ENCODE measurements at regions not wholly inside any gene's neighbourhood (a gene's known extent, or its start where the extent isn't known, plus 50 kb on each side); places are given as distances from the start of the nearest gene placed in this dataset.

DNA sequence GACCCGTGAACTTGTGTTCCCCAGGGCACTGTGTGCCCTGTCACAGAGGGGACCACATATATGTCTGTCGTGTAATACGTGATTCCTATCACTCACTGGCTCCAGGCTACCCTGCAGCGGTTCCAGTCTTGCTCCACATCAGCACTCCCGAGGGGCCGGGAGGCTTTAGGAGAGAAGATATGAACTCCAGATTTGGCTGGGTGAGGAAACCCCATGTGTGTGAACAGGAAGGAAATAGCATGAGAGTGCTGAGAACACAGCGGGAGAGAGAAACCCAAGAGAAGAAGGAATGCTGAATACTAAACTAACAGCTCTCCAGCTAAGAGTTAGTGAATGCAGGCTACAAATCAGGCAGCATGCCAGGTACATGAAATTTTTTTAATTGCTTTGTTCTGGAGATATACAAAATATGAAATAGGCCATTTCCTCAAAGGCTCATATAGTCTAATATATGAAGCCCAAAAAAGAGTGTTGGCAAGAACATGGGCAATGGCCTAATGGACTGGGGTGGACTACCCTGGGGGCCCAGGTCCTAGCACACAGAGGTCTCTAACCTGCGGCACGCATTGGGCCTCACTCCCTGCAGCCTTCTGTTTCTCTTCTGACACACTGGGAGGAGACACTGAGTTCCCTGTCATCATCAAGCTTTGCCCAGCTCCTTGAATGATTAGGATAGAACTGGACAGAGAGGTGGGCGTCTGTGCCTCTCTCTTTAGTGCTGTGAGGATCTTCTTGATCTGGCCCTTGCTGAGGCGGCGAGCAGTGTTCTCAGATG is 372.8 kb upstream of the RAB6C start:
- no peak overlapping the region for H3K27ac Mint-ChIP-seq

DNA sequence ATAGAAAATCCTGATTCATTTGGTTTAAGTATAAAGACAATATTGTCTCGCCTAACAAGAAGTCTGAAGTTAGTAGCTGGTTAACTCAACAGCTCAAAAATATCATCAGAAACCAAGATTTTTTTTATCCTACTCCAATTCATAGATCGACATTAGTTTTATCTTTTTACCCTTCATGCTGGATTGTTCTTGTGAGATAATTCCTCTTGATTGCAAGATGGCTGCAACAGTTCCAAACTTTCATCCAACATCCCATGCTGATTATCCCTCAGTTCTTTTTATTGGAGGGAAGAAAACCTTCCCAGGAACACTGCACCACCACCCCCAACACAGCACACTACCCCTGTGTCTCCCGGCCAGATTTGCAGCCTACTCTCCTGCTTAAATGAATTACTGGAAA is 370.2 kb upstream of the RAB6C start:
- Mint-ChIP-seq H3K36me3 (no peaks in the 10 kb centered on the region), H3K4me1 (no peaks in the 10 kb centered on the region), H3K27ac (no peak overlapping the region), H3K4me3 (no peak overlapping the region), H3K9me3 (peaks cover 0 to 8% (median 3%) of the 10 kb centered on the region in 6 donors), H3K27me3 (ENCODE audit: low read depth in 3 of 3) (peaks cover 4 to 8% (median 6%) of the 10 kb centered on the region in 3 donors)
- no peak for DNase-seq

More for the DNA sequence above, 372.8 kb upstream of the RAB6C start:
- H3K4me1 Mint-ChIP-seq: no peaks in the 10 kb centered on the region
- H3K36me3 Mint-ChIP-seq: no peaks in the 10 kb centered on the region
- peaks cover 3 to 8% (median 4%) of the 10 kb centered on the region in 3 donors for H3K27me3 Mint-ChIP-seq (ENCODE audit: low read depth in 3 of 3)
- H3K9me3 Mint-ChIP-seq: peaks cover 0 to 7% (median 3%) of the 10 kb centered on the region in 6 donors
- no peak for DNase-seq
- no peak overlapping the region for H3K4me3 Mint-ChIP-seq

DNA sequence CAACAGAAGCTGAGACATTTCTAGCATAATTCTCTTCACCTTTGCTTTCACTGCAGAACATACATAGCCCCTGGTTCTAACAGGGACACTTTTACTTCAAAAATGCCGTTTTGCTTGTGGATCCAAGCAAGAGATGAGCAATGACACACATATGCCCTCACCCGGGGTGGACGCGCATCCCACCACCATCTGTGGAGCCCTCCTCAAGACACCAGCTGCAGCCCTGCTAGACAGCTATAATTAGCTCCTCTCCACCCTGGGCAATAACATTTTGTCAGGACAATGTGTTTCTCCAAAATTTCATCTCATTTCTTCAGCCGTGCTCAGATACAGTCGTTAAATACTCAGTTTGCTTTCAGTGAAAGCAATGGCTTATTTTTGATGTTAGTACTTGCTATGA is 368.7 kb upstream of the RAB6C start:
- Mint-ChIP-seq H3K9me3 (peaks cover 0 to 8% (median 3%) of the 10 kb centered on the region in 6 donors), H3K27me3 (ENCODE audit: low read depth in 3 of 3) (peaks cover 4 to 7% (median 6%) of the 10 kb centered on the region in 3 donors), H3K27ac (no peak overlapping the region), H3K4me1 (no peaks in the 10 kb centered on the region), H3K4me3 (no peak overlapping the region), H3K36me3 (no peaks in the 10 kb centered on the region)
- no peak for DNase-seq

DNA sequence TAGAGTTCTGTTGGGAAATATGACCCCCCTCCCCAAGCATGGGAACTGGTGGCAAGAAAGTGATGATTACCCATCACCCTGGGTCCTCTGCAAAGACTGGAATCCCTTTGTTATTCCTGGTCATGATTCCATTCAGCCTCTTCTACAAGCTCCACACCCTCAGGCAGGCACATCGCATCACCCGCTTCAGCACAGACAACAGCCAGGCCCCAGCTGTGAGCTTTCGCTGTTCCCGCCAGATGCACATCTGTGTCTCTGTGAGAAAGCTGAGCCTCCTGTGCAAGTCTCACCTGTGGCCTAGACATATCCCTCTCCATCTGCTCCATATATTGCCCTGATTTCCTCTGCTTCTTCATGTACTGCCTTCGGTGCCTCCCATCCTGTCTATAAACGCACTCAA is 368.0 kb upstream of the RAB6C start:
- Mint-ChIP-seq H3K4me1 (no peaks in the 10 kb centered on the region), H3K27ac (no peak overlapping the region), H3K4me3 (no peak overlapping the region), H3K27me3 (ENCODE audit: low read depth in 3 of 3) (peaks cover under 1 to 6% (median 1%) of the 10 kb centered on the region in 3 donors), H3K9me3 (peaks cover 0 to 6% (median 2%) of the 10 kb centered on the region in 6 donors), H3K36me3 (no peaks in the 10 kb centered on the region)
- no peak for DNase-seq

DNA sequence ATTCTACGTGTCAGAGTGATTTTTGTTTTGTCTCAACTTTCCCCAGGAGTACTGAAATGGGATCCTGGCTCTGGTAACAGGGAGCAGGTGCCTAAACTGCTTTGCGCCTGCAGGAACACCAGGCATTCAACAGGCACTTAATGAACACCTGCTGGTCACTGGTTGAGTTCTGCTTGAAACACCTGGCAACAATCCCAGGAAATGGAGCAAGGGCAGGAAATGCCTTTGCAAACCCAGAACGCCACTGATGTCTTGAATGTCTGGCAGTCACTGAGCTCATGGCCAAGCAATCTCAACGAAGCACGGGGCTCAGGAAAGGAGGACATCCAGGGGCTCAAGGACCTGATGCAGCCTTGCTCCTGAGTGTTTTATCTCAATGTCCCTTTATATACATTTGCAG is 360.0 kb upstream of the RAB6C start:
- DNase-seq: no peak
- Mint-ChIP-seq H3K4me1 (no peaks in the 10 kb centered on the region), H3K4me3 (no peak overlapping the region), H3K27ac (no peak overlapping the region), H3K27me3 (ENCODE audit: low read depth in 3 of 3) (peaks cover 0 to 4% (median 0%) of the 10 kb centered on the region in 3 donors), H3K9me3 (peaks cover 0 to 2% (median under 1%) of the 10 kb centered on the region in 6 donors), H3K36me3 (no peaks in the 10 kb centered on the region)

DNA sequence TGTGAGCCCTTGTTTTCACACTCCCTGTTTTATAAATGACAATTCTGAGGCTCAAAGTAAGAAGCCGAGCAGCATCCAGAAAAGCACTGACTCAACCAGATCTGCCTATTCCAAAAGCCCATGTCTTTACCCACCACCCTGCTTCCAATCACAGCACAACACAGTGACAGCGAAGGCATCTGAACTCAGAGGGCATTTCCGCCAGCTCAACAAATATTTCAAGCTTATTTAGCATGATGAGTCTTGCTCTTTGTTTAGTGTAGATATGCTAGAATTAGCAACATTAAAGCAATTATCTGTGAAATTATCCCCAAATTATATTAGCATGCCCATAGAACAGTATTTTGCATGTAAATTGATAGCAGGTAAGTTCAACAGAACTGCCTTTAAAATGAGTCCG is 359.1 kb upstream of the RAB6C start:
- no peak overlapping the region for H3K27ac Mint-ChIP-seq
- H3K27me3 Mint-ChIP-seq (ENCODE audit: low read depth in 3 of 3): peaks cover 0 to 4% (median 0%) of the 10 kb centered on the region in 3 donors
- no peak overlapping the region for H3K4me3 Mint-ChIP-seq
- peaks cover 0 to 2% (median 0%) of the 10 kb centered on the region in 6 donors for H3K9me3 Mint-ChIP-seq
- no peaks in the 10 kb centered on the region for H3K36me3 Mint-ChIP-seq
- H3K4me1 Mint-ChIP-seq: no peaks in the 10 kb centered on the region
- DNase-seq: no peak

DNA sequence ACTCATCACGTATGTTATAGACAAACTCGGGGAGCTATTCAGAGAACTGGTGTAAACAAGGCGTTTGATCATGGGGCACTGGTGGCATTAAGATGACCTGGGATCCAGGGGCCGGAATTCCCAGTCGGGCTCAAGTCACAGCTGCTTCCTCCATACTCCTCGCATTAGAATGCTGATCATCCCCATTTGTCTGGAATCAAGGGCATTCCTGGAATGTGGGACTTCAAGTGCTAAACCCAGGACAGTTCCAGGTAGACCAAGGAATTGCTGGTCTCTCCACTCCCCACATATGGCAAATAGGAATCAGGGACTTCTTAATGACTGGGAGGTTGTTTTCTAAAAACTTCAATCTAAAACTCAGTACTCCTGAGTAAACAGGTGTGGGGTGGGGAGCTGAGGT is 355.7 kb upstream of the RAB6C start:
- Mint-ChIP-seq H3K4me1 (no peaks in the 10 kb centered on the region), H3K27ac (no peak overlapping the region), H3K4me3 (no peak overlapping the region), H3K27me3 (ENCODE audit: low read depth in 3 of 3) (peaks cover 0 to 4% (median 0%) of the 10 kb centered on the region in 3 donors), H3K9me3 (peaks cover 0 to 7% (median 0%) of the 10 kb centered on the region in 6 donors), H3K36me3 (no peaks in the 10 kb centered on the region)
- DNase-seq: no peak

DNA sequence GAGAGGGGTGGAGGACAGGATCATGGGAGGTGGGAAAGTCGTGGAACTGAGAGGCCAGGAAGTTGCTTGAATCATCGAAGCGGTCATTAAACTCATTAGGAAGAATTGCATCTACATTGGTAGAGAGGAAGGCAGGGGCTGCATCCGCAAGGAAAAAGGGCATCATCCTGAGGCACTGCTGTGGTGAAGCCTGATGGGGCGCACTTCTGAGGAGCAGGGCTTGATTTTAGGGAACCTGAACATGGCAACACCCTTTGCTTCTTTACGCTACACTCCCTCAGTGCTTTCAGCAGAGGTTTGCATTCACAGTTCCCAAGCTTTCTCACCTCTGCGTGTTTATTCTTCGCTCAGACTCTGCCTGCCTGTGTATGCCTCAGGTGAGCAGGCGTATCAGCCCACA is 352.0 kb upstream of the RAB6C start:
- no peak for DNase-seq
- H3K27me3 Mint-ChIP-seq (ENCODE audit: low read depth in 3 of 3): peaks cover 0 to 2% (median 0%) of the 10 kb centered on the region in 3 donors
- no peak overlapping the region for H3K27ac Mint-ChIP-seq
- H3K9me3 Mint-ChIP-seq: peaks cover 0 to 8% (median 0%) of the 10 kb centered on the region in 6 donors
- no peaks in the 10 kb centered on the region for H3K4me1 Mint-ChIP-seq
- no peak overlapping the region for H3K4me3 Mint-ChIP-seq
- H3K36me3 Mint-ChIP-seq: no peaks in the 10 kb centered on the region

DNA sequence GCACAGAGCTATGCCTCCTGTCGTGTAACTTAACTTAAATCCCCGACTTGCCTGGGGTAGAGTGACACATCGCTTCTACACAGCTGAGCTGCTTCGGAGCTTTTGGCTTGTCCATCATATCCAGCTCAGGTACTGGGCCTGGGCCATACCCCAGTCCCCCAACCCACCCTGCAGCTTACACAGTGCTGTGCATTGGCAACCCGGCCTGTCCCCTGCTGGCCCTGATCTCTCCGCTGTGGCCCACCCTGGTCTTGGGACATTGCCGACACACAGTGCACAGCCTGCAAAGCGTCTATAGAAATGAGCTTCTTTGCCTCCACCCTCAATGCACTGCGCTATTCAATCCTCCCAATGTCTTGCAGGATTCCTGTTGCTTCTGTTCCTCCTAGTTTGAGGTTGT is 342.8 kb upstream of the RAB6C start:
- Mint-ChIP-seq H3K36me3 (no peaks in the 10 kb centered on the region), H3K4me1 (no peaks in the 10 kb centered on the region), H3K27ac (no peak overlapping the region), H3K4me3 (no peak overlapping the region), H3K9me3 (peaks cover 0 to 4% (median 0%) of the 10 kb centered on the region in 6 donors), H3K27me3 (ENCODE audit: low read depth in 3 of 3) (peaks cover 4 to 5% (median 4%) of the 10 kb centered on the region in 3 donors)
- no peak for DNase-seq

DNA sequence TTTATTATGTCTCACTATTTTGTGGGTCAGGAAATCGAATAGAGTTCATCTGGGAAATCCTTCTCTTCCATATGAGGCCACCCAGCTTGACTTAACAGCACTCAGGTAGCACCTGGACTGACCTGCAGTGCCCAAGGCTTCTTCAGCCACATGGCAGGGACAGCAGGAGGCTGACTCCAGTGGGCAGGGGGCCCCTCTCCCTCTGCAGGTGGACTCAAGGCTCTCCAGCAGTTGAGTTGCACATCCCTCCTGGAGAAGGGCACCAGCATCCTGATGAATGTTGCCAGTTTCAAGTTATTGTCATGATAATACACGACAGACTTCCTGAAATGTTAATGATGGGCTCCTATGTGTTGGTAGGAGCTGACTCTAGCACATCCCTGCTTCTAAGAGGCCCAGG is 338.1 kb upstream of the RAB6C start:
- Mint-ChIP-seq H3K27ac (no peak overlapping the region), H3K27me3 (ENCODE audit: low read depth in 3 of 3) (peaks cover 4 to 5% (median 5%) of the 10 kb centered on the region in 3 donors), H3K4me3 (no peak overlapping the region), H3K4me1 (no peaks in the 10 kb centered on the region), H3K9me3 (peaks cover 0 to 4% (median 0%) of the 10 kb centered on the region in 6 donors), H3K36me3 (no peaks in the 10 kb centered on the region)
- DNase-seq: no peak

DNA sequence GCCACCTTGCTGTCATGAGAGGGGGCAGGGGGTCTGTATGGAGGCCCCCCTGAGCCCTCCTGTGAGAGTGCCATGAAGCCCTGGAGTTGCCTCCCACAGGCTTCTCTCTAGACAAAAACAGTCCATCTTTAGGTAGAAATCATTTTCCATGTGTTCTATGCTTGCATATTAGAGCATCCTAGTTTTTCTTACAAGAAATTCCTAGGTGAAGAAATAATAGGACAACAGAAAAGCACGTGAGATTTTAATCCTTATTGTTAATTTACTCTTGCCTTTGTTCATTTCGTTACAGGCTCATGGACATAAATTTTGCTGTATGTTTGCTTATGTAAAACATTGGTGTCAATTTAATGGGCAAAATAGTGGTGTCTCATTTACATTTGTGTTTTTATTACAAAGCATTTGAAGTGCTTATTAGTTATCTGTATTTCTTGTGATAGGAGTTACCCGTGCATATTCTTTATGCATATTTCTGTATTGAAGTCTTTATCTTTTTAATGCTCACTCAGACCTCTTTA is 336.9 kb upstream of the RAB6C start:
- Mint-ChIP-seq H3K4me3 (no peak overlapping the region), H3K36me3 (no peaks in the 10 kb centered on the region), H3K4me1 (no peaks in the 10 kb centered on the region), H3K27me3 (ENCODE audit: low read depth in 3 of 3) (peaks cover 3 to 5% (median 4%) of the 10 kb centered on the region in 3 donors), H3K9me3 (peaks cover 0 to 3% (median 0%) of the 10 kb centered on the region in 6 donors), H3K27ac (no peak overlapping the region)
- DNase-seq: no peak

DNA sequence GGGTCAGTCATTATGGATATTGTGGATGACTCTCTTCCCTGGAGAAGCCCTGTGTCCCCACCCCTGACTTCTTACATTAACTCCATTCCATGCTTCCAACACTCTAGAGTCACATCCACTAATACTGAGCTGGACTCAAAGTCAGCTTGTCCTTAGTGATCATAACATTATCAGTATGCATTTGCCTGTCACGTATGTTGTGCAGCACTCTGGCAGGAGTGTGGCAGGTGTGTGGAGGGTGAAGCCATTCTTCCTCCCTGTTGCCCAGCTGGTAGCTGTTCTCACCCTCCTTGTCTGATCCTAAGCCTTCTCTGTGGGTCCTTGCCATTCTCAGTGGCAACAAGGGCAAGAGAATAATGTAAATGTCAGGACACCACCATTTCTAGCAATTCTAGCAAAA is 334.1 kb upstream of the RAB6C start:
- H3K4me3 Mint-ChIP-seq: no peak overlapping the region
- no peaks in the 10 kb centered on the region for H3K36me3 Mint-ChIP-seq
- peaks cover 1 to 3% (median 2%) of the 10 kb centered on the region in 3 donors for H3K27me3 Mint-ChIP-seq (ENCODE audit: low read depth in 3 of 3)
- no peaks in the 10 kb centered on the region for H3K4me1 Mint-ChIP-seq
- no peak for DNase-seq
- H3K27ac Mint-ChIP-seq: no peak overlapping the region
- H3K9me3 Mint-ChIP-seq: peaks cover 0 to 2% (median 0%) of the 10 kb centered on the region in 6 donors

DNA sequence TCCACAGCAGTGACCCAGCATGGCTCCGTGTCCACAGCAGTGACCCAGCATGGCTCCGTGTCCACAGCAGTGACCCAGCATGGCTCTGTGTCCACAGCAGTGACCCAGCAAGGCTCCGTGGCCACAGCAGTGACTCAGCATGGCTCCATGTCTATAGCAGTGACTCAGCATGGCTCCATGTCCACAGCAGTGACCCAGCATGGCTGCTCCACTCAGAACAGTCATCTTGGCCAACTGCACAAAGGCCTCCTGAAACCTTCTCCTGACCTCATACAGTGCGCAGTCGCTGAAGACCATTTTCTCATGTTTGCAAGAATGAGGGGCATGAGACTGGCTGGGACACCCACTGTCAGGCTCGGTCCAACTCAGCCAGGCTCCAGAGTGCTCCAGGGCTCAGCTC is 333.4 kb upstream of the RAB6C start:
- H3K36me3 Mint-ChIP-seq: no peaks in the 10 kb centered on the region
- no peak for DNase-seq
- peaks cover 0 to 2% (median 0%) of the 10 kb centered on the region in 6 donors for H3K9me3 Mint-ChIP-seq
- H3K4me3 Mint-ChIP-seq: no peak overlapping the region
- no peak overlapping the region for H3K27ac Mint-ChIP-seq
- peaks cover 1 to 3% (median 2%) of the 10 kb centered on the region in 3 donors for H3K27me3 Mint-ChIP-seq (ENCODE audit: low read depth in 3 of 3)
- H3K4me1 Mint-ChIP-seq: no peaks in the 10 kb centered on the region

DNA sequence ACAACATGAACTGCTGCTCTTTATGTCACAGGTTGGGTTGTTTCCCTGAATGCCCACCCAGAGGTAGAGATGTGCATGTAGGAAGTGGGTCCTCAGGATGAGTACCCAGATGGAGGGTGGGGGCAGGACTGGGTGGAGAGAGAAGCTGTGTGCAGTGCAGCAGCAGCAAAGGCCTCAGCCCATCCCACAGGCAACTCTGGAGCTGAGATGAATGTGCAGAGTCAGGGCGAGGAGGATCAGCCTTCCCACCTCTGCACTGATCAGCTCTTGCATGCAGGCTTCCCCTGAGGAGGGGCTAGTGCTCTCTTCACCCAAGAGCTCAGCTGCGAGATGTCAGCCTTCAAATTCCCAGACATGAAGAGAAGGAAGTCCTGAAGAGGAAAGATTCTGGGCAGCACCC is 326.2 kb upstream of the RAB6C start:
- no peak overlapping the region for H3K4me3 Mint-ChIP-seq
- peaks cover 0 to 3% (median 0%) of the 10 kb centered on the region in 3 donors for H3K27me3 Mint-ChIP-seq (ENCODE audit: low read depth in 3 of 3)
- no peaks in the 10 kb centered on the region for H3K9me3 Mint-ChIP-seq
- H3K36me3 Mint-ChIP-seq: no peaks in the 10 kb centered on the region
- no peaks in the 10 kb centered on the region for H3K4me1 Mint-ChIP-seq
- H3K27ac Mint-ChIP-seq: no peak overlapping the region
- DNase-seq: no peak
